GM12801 (cell line): ENCODE measurements at regions not wholly inside any gene's neighbourhood (a gene's known extent, or its start where the extent isn't known, plus 50 kb on each side); places are given as distances from the start of the nearest gene placed in this dataset.

Experiments used
- CTCF ChIP-seq: IDR thresholded peaks from one replicate; pipeline ENCODE4 v1.5.1; 2011; ENCODE audit warnings: control low read depth; ENCODE audit not compliant: insufficient read length; ENCODE audit errors: extremely low read depth

- TF ChIP-seq CTCF = no peak
These were observed 335.2 kb upstream of the MCTP2 start for GRCh38 chr15:93895976-93896770.

- TF ChIP-seq CTCF = no peak
These were observed 336.8 kb upstream of the MCTP2 start for GRCh38 chr15:93894438-93895036.

GRCh38 chr15:93887151-93887550 is 344.2 kb upstream of the MCTP2 start:
- no peak for TF ChIP-seq CTCF

- no peak for TF ChIP-seq CTCF
These were observed 348.6 kb upstream of the MCTP2 start for GRCh38 chr15:93882779-93883178.

GRCh38 chr15:93882141-93882540 is 349.2 kb upstream of the MCTP2 start:
- TF ChIP-seq CTCF = no peak

- TF ChIP-seq CTCF = no peak
These were observed 350.1 kb upstream of the MCTP2 start for GRCh38 chr15:93881310-93881709.

- no peak for TF ChIP-seq CTCF
These were observed 351.0 kb upstream of the MCTP2 start for GRCh38 chr15:93880358-93880757.
